HL-60 (cell line): ENCODE measurements at regions not wholly inside any gene's neighbourhood (a gene's known extent, or its start where the extent isn't known, plus 50 kb on each side); places are given as distances from the start of the nearest gene placed in this dataset.

Experiments
- DNase-seq, 2 experiments: peaks; one replicate each; pipeline ENCODE4 v3.0.0-alpha.2; 2010 to 2020; ENCODE audit warnings: low read depth in 1 of 2, low spot score in 1 of 2
- H3K27ac ChIP-seq: fragments of 250-450 bp; sonication (Bioruptor Pico); replicated peaks from 2 replicates; pipeline ENCODE4 v1.5.1; 2020; ENCODE audit warnings: mild to moderate bottlenecking, moderate library complexity
- H3K27me3 ChIP-seq: fragments of 250-450 bp; sonication (Bioruptor Pico); 2 replicates; pipeline ENCODE4 v1.5.1; 2021; ENCODE audit warnings: mild to moderate bottlenecking, moderate library complexity; ENCODE audit not compliant: insufficient read depth, poor library complexity, severe bottlenecking
- H3K4me3 ChIP-seq: replicated peaks from 2 replicates; pipeline ENCODE4 v1.5.1; 2011; ENCODE audit warnings: mild to moderate bottlenecking, control low read depth, low read length; ENCODE audit not compliant: insufficient read depth
- CTCF ChIP-seq: IDR thresholded peaks from one replicate; pipeline ENCODE4 v1.5.1; 2011; ENCODE audit warnings: low read length, control low read depth, inconsistent platforms; ENCODE audit not compliant: insufficient read depth
- GABPA ChIP-seq: IDR thresholded peaks from 2 replicates; pipeline ENCODE4 v1.6.1; 2012; ENCODE audit warnings: low read depth
- POLR2AphosphoS5 ChIP-seq: IDR thresholded peaks from 2 replicates; pipeline ENCODE4 v1.6.1; 2012; ENCODE audit warnings: low read depth
- REST ChIP-seq: IDR thresholded peaks from 2 replicates; pipeline ENCODE4 v1.6.1; 2012; ENCODE audit warnings: low read depth; ENCODE audit not compliant: insufficient replicate concordance
- SPI1 ChIP-seq: IDR thresholded peaks from 2 replicates; pipeline ENCODE4 v1.6.1; 2012; ENCODE audit warnings: low read depth, mild to moderate bottlenecking, borderline replicate concordance

GRCh38 chr7:124989911-124990310, 60.3 kb upstream of the POT1 start:
- no peak for TF ChIP-seq SPI1
- TF ChIP-seq POLR2AphosphoS5: no peak
- no peak for TF ChIP-seq GABPA
- no peak for TF ChIP-seq CTCF
- TF ChIP-seq REST: no peak
- H3K4me3 ChIP-seq: no peak overlapping the region
- H3K27me3 ChIP-seq: no peaks in the 10 kb centered on the region
- H3K27ac ChIP-seq: no peak overlapping the region
- DNase-seq: no peak
